HG02970 (cell line): ENCODE measurements at regions not wholly inside any gene's neighbourhood (a gene's known extent, or its start where the extent isn't known, plus 50 kb on each side); places are given as distances from the start of the nearest gene placed in this dataset.
"Not testable (repeated sequence)": the region's sequence is repeated elsewhere in the genome, so short reads cannot be mapped to it uniquely, and the experiment has no call there.

Experiments
- ATAC-seq: cut with Tn5 transposase; IDR thresholded peaks from one replicate; pipeline ENCODE4 v1.9.1; 2021; ENCODE audit warnings: mild to moderate bottlenecking, moderate library complexity, moderate number of reproducible peaks; ENCODE audit not compliant: unreplicated experiment, low FRiP score

- no peak for ATAC-seq
Observed at GRCh38 chr1:78240755-78241154, 195.0 kb downstream of the GIPC2 start.

GRCh38 chr1:78247079-78247478 lies 201.3 kb downstream of the GIPC2 start:
- no peak for ATAC-seq

GRCh38 chr1:78250201-78250600 lies 204.4 kb downstream of the GIPC2 start:
- no peak for ATAC-seq

GRCh38 chr1:78254517-78254916 lies 208.8 kb downstream of the GIPC2 start:
- no peak for ATAC-seq

GRCh38 chr1:78255383-78255782 lies 209.6 kb downstream of the GIPC2 start:
- ATAC-seq: no peak

GRCh38 chr1:78255846-78256245 lies 210.1 kb downstream of the GIPC2 start:
- no peak for ATAC-seq

GRCh38 chr1:78263459-78263858 lies 217.7 kb downstream of the GIPC2 start:
- no peak for ATAC-seq

- ATAC-seq: no peak
Observed at GRCh38 chr1:78263946-78264345, 218.2 kb downstream of the GIPC2 start.

GRCh38 chr1:78267513-78268218 lies 221.9 kb downstream of the GIPC2 start:
- no peak for ATAC-seq

GRCh38 chr1:78269591-78269990 lies 221.2 kb upstream of the PTGFR start:
- no peak for ATAC-seq

GRCh38 chr1:78271423-78271822 lies 219.4 kb upstream of the PTGFR start:
- ATAC-seq: not testable (repeated sequence)

GRCh38 chr1:78274814-78275213 lies 216.0 kb upstream of the PTGFR start:
- ATAC-seq: no peak

- no peak for ATAC-seq
Observed at GRCh38 chr1:78275456-78275855, 215.3 kb upstream of the PTGFR start.

- ATAC-seq: no peak
Observed at GRCh38 chr1:78275906-78276685, 214.7 kb upstream of the PTGFR start.

- ATAC-seq: peak; percentile 52
Observed at GRCh38 chr1:78277253-78277652, 213.5 kb upstream of the PTGFR start.

GRCh38 chr1:78279051-78279450 lies 211.7 kb upstream of the PTGFR start:
- no peak for ATAC-seq

- no peak for ATAC-seq
Observed at GRCh38 chr1:78280626-78281025, 210.1 kb upstream of the PTGFR start.

GRCh38 chr1:78281580-78281979 lies 209.2 kb upstream of the PTGFR start:
- ATAC-seq: no peak

- ATAC-seq: no peak
Observed at GRCh38 chr1:78283691-78284090, 207.1 kb upstream of the PTGFR start.

- no peak for ATAC-seq
Observed at GRCh38 chr1:78284354-78284753, 206.4 kb upstream of the PTGFR start.

GRCh38 chr1:78286686-78287085 lies 204.1 kb upstream of the PTGFR start:
- no peak for ATAC-seq

GRCh38 chr1:78289603-78290002 lies 201.2 kb upstream of the PTGFR start:
- no peak for ATAC-seq
